Neural progenitor cell (in vitro differentiated cells): ENCODE measurements at regions not wholly inside any gene's neighbourhood (a gene's known extent, or its start where the extent isn't known, plus 50 kb on each side); places are given as distances from the start of the nearest gene placed in this dataset.

Source experiments
- EZH2 ChIP-seq: fragments of 200-600 bp; sonication (generic); IDR thresholded peaks from 2 replicates; pipeline ENCODE4 v1.6.1; 2017; ENCODE audit warnings: antibody characterized with exemption, mild to moderate bottlenecking, moderate library complexity
- TF ChIP-seq, protein P1 (sequence below): fragments of 200-600 bp; sonication (generic); IDR thresholded peaks from 2 replicates; pipeline ENCODE4 v1.5.1; 2017; ENCODE audit warnings: antibody characterized with exemption, mild to moderate bottlenecking

DNA sequence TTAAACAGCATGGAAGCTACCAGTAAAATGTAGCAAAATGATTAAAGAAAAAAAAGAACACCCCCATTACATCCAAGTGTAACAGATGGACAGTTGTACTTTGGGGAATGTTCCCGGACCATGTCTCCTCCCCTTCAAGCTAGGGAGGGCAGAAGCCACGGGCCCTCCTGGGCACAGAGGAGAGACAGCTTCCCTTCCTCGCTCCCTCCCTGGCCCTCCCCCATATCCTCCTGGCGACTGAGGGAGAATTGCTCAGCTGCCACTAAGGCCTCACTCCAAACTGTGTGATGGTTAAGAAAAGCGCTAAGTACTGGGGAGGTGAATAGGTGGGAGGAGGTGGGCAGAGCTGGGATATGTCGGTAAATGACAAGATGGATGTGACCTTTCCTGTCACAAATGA lies 358.0 kb downstream of the HRH4 start:
- TF ChIP-seq, protein P1, sequence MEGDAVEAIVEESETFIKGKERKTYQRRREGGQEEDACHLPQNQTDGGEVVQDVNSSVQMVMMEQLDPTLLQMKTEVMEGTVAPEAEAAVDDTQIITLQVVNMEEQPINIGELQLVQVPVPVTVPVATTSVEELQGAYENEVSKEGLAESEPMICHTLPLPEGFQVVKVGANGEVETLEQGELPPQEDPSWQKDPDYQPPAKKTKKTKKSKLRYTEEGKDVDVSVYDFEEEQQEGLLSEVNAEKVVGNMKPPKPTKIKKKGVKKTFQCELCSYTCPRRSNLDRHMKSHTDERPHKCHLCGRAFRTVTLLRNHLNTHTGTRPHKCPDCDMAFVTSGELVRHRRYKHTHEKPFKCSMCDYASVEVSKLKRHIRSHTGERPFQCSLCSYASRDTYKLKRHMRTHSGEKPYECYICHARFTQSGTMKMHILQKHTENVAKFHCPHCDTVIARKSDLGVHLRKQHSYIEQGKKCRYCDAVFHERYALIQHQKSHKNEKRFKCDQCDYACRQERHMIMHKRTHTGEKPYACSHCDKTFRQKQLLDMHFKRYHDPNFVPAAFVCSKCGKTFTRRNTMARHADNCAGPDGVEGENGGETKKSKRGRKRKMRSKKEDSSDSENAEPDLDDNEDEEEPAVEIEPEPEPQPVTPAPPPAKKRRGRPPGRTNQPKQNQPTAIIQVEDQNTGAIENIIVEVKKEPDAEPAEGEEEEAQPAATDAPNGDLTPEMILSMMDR = no peak
- TF ChIP-seq EZH2 = no peak
